Endothelial cell (in vitro differentiated cells): ENCODE measurements at regions not wholly inside any gene's neighbourhood (a gene's known extent, or its start where the extent isn't known, plus 50 kb on each side); places are given as distances from the start of the nearest gene placed in this dataset.
A peak's percentile ranks its signal among the peaks of the same experiment; 100 is the strongest.

Source experiments
- DNase-seq: peaks from one replicate; pipeline ENCODE4 v3.0.0; 2021; ENCODE audit warnings: low spot score
- H3K27ac Mint-ChIP-seq: one replicate; pipeline ENCODE4 v1.8.0; 2021; ENCODE audit warnings: mixed read lengths, inconsistent platforms; ENCODE audit not compliant: unreplicated experiment
- H3K27me3 Mint-ChIP-seq: one replicate; pipeline ENCODE4 v1.8.0; 2021; ENCODE audit warnings: mild to moderate bottlenecking, moderate library complexity, mixed read lengths, inconsistent platforms; ENCODE audit not compliant: unreplicated experiment
- H3K36me3 Mint-ChIP-seq: one replicate; pipeline ENCODE4 v1.8.0; 2021; ENCODE audit warnings: mild to moderate bottlenecking, low read depth, mixed read lengths, inconsistent platforms; ENCODE audit not compliant: unreplicated experiment
- H3K4me1 Mint-ChIP-seq: one replicate; pipeline ENCODE4 v1.8.0; 2021; ENCODE audit warnings: mild to moderate bottlenecking, mixed read lengths, inconsistent platforms; ENCODE audit not compliant: unreplicated experiment
- H3K4me3 Mint-ChIP-seq: one replicate; pipeline ENCODE4 v1.8.0; 2021; ENCODE audit warnings: mild to moderate bottlenecking, mixed read lengths, inconsistent platforms; ENCODE audit not compliant: unreplicated experiment
- H3K9me3 Mint-ChIP-seq: one replicate; pipeline ENCODE4 v1.8.0; 2021; ENCODE audit warnings: mixed read lengths, inconsistent platforms; ENCODE audit not compliant: unreplicated experiment
- TF ChIP-seq, protein P1 (sequence below): fragments of 200-600 bp; sonication (generic); IDR thresholded peaks from one replicate; pipeline ENCODE4 v1.5.0; 2021; ENCODE audit warnings: antibody characterized with exemption; ENCODE audit not compliant: unreplicated experiment

DNA sequence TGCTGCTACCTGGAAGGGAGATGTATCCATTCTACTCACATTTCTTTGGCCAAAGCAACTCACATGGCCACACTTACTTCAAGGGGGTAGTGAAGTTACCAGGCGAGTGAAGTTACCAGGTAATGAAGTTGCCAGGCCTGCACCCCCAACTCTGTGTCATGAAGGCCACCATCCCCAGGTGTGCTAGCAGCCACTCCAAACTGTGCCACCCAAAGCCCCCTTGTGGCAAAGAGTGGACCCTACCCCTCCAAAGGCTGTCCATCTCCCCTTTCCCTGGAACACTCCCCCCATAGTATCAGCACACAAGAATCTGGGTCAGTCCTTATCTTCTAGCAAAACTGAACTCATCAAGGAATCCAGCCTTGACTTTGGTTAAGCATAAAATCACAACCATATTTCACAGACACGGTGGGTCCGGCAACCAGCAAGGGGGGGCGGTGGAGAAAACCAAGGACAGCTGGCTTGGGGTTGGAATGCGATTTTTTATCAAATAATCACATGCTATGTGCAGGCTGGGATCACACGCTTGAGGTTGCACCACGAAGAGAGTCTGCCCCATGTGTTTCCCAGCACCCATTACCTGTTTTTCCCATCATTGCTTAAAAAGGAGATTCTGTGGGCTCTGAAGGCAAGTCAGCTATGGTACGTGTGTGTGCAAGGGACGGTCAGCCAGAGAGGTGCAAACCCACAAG is 60.9 kb downstream of the ZFP36L2 start:
- Mint-ChIP-seq H3K4me3 (no peak overlapping the region), H3K27ac (no peak overlapping the region), H3K36me3 (peaks cover 8% of the 10 kb centered on the region), H3K9me3 (no peaks in the 10 kb centered on the region), H3K27me3 (peaks cover 4% of the 10 kb centered on the region), H3K4me1 (peaks cover 19% of the 10 kb centered on the region)
- TF ChIP-seq, protein P1, sequence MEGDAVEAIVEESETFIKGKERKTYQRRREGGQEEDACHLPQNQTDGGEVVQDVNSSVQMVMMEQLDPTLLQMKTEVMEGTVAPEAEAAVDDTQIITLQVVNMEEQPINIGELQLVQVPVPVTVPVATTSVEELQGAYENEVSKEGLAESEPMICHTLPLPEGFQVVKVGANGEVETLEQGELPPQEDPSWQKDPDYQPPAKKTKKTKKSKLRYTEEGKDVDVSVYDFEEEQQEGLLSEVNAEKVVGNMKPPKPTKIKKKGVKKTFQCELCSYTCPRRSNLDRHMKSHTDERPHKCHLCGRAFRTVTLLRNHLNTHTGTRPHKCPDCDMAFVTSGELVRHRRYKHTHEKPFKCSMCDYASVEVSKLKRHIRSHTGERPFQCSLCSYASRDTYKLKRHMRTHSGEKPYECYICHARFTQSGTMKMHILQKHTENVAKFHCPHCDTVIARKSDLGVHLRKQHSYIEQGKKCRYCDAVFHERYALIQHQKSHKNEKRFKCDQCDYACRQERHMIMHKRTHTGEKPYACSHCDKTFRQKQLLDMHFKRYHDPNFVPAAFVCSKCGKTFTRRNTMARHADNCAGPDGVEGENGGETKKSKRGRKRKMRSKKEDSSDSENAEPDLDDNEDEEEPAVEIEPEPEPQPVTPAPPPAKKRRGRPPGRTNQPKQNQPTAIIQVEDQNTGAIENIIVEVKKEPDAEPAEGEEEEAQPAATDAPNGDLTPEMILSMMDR = peak; percentile 41
- peak; percentile 16 for DNase-seq

DNA sequence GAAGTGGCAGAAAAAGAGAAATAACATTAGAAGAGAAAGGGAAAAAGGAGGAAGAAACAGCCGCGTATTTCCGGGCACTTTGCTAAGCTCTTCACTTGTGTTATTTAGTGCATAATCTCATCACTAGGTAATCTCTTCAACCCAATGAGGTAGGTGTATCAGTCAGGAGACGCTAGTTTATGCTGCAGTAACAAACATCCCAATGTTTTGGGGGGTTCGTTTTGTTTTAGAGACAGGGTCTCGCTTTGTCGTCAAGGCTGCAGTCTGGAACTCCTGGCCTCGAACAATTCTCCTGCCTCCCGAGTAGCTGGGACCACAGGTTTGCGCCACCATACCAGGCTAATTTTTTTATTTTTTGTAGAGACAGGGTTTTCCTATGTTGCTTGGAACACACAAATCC is 61.7 kb downstream of the ZFP36L2 start:
- no peaks in the 10 kb centered on the region for H3K9me3 Mint-ChIP-seq
- H3K4me1 Mint-ChIP-seq = peaks cover 23% of the 10 kb centered on the region
- H3K27ac Mint-ChIP-seq = no peak overlapping the region
- peaks cover 6% of the 10 kb centered on the region for H3K27me3 Mint-ChIP-seq
- no peak for DNase-seq
- TF ChIP-seq, protein P1 = no peak
- peaks cover 8% of the 10 kb centered on the region for H3K36me3 Mint-ChIP-seq
- no peak overlapping the region for H3K4me3 Mint-ChIP-seq

DNA sequence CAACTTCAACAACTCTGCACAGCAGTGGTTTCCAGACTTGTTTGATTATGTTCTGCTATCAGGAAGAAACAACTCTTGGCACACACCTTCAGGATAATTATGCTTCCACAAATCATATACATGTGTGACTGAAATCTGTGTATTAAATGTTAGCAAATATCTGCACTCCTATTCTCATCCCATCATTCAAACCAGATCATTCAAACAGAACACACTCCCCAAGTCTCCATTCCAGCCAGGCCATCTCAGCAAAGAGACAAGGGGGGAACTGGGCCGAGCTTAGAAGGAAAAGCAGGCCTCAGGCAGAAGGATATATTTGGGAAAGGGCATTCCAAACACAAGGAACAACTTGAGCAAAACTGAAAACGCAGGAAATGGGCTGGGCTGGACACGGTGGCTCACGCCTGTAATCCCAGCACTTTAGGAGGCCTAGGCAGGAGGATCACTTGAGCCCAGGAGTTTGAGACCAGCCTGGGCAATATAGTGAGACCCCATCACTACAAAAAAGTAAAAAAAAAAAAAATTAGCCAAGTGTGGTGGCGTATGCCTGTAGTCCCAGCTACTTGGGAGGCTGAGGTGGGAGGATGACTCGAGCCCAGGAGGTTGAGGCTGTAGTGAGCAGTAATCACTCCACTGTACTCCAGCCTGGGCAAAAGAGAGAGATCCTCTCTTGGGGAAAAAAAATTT is 62.7 kb downstream of the ZFP36L2 start:
- peaks cover 23% of the 10 kb centered on the region for H3K4me1 Mint-ChIP-seq
- H3K4me3 Mint-ChIP-seq = no peak overlapping the region
- peaks cover 6% of the 10 kb centered on the region for H3K27me3 Mint-ChIP-seq
- no peaks in the 10 kb centered on the region for H3K9me3 Mint-ChIP-seq
- TF ChIP-seq, protein P1 = no peak
- peaks cover 4% of the 10 kb centered on the region for H3K36me3 Mint-ChIP-seq
- no peak overlapping the region for H3K27ac Mint-ChIP-seq
- DNase-seq = no peak

DNA sequence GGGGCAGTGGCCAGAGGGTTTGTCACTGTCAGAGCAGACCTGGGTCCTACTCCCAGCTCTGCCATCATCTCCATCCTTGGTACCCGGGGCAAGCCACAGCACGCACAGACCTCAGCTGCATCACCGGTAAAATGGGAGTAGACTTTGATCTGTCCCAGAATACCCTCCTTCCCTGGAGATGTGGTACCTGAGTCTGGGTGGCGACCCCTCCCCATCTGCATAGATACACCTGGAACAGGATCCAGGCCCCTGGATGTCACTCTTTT is 64.0 kb downstream of the ZFP36L2 start:
- H3K4me1 Mint-ChIP-seq = peaks cover 19% of the 10 kb centered on the region
- no peak overlapping the region for H3K27ac Mint-ChIP-seq
- peaks cover 5% of the 10 kb centered on the region for H3K27me3 Mint-ChIP-seq
- H3K9me3 Mint-ChIP-seq = no peaks in the 10 kb centered on the region
- H3K36me3 Mint-ChIP-seq = no peaks in the 10 kb centered on the region
- DNase-seq = no peak
- TF ChIP-seq, protein P1 = no peak
- no peak overlapping the region for H3K4me3 Mint-ChIP-seq

DNA sequence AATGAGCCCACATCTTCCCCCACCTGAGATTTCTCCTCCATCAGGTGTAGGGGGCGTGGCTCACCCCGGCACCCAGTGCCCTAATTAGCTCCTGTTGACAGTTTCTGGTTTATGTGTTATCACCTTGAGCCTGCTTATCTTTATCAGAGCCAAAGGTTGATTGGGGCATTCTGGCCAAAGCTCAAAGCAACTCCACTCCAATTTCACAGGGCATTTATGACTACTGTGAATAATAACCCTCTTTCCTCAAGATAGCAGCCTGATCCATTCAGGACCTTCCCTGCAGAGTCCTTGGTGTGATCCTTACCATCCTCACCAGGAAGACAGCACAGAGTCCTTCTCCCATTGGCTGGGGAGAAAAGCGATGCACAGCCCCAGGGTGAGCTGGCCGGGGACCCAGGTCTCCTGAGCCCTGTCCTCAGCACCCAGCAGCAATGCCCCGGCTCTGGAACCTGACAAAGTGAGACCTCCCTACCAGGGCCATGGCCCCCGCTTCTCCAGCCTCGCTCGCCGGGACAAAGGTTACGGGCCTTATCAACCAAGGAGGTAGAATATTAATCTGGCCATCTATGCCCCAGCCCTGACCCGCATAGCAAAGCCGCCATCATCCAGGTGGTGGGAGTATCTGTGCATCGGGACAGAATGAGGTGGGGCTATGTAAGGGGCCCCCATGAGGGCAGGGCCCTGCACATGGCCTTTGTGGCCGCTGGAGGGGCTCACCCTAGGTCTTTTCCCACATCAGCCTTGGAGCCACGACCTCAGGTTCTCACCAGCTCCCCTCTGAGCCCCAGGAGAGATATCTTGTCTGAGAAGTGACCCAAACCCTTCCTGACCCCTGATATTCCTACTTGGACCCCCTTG is 64.5 kb downstream of the ZFP36L2 start:
- Mint-ChIP-seq H3K9me3 (no peaks in the 10 kb centered on the region), H3K4me1 (peaks cover 19% of the 10 kb centered on the region), H3K36me3 (no peaks in the 10 kb centered on the region), H3K4me3 (no peak overlapping the region), H3K27me3 (peaks cover 7% of the 10 kb centered on the region), H3K27ac (no peak overlapping the region)
- no peak for DNase-seq
- TF ChIP-seq, protein P1 = no peak
